Adrenal gland (tissue), 5 donors: ENCODE measurements at regions not wholly inside any gene's neighbourhood (a gene's known extent, or its start where the extent isn't known, plus 50 kb on each side); places are given as distances from the start of the nearest gene placed in this dataset.

Source experiments
- POLR2A ChIP-seq, 2 donors: fragments of 450-650 bp; IDR thresholded peaks; one replicate each; pipeline ENCODE4 v1.6.1; 2017; ENCODE audit warnings: antibody characterized with exemption in 2 of 2, mild to moderate bottlenecking in 2 of 2, moderate library complexity in 1 of 2
- TF ChIP-seq, protein P1 (sequence below), 6 experiments: fragments of 450-650 bp in 4 of 6; fragments of 200-600 bp in 2 of 6; sonication (generic) in 1 of 6; IDR thresholded peaks; 1 replicate in 5 of 6; 2 replicates in 1 of 6; pipeline versions ENCODE4 v1.5.1 to v1.8.0; 2016 to 2021; ENCODE audit warnings: antibody characterized with exemption in 6 of 6, mild to moderate bottlenecking in 2 of 6, moderate library complexity in 1 of 6
- donor health status: DM: no; HTN: no; CAD: no.

DNA sequence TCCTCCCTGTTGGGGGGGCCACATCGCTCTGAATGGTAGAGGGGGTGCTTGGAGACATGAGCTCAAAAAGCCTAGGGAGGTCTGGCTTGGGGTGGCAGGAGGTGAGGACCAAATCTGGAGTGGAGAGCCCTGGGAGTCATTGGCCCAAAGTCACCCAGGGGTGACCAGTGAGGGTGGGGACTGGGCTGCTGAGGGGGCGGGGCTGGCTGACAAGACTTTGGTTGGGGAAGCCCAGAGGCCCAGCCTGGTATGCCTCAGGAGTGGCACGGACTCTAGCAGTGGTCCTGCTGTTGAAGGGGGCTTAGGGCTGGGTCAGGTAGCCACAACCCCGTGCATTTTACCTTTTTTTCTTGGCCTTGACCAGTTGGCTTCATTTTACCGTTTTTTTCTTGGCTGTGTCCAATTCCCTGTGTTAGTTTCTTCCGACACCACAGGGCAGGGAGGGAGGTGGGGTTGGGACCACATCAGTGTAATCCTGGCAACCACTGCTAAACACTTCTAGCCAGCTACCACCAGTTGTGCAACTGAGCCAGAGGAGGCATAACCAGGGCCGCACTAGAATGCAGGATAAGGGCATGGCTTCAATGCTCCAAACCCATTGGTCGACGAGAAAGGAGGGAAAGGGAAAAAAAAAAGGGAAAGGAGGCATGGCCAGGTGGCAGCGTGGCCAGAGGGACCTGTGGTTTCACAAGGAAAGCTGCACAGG is 105.3 kb upstream of the C2CD4B start:
- TF ChIP-seq, protein P1, sequence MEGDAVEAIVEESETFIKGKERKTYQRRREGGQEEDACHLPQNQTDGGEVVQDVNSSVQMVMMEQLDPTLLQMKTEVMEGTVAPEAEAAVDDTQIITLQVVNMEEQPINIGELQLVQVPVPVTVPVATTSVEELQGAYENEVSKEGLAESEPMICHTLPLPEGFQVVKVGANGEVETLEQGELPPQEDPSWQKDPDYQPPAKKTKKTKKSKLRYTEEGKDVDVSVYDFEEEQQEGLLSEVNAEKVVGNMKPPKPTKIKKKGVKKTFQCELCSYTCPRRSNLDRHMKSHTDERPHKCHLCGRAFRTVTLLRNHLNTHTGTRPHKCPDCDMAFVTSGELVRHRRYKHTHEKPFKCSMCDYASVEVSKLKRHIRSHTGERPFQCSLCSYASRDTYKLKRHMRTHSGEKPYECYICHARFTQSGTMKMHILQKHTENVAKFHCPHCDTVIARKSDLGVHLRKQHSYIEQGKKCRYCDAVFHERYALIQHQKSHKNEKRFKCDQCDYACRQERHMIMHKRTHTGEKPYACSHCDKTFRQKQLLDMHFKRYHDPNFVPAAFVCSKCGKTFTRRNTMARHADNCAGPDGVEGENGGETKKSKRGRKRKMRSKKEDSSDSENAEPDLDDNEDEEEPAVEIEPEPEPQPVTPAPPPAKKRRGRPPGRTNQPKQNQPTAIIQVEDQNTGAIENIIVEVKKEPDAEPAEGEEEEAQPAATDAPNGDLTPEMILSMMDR (IDR thresholded peaks at IDR 0.05), result no peak
- TF ChIP-seq POLR2A (IDR thresholded peaks at IDR 0.05), result no peak
